NOMO-1 treated with DMSO at 0.1 percent for 48 hours (cell line): ENCODE measurements at regions not wholly inside any gene's neighbourhood (a gene's known extent, or its start where the extent isn't known, plus 50 kb on each side); places are given as distances from the start of the nearest gene placed in this dataset.

ENCODE experiments used
- DNase-seq: peaks from one replicate; lab custom pipeline; 2025; ENCODE audit not compliant: unreplicated experiment; lab: John Stamatoyannopoulos, UW

- no peak for DNase-seq
Observed at GRCh38 chr1:55571767-55572166, 356.6 kb upstream of the USP24 start.

GRCh38 chr1:55569417-55569816 lies 354.3 kb upstream of the USP24 start:
- DNase-seq: no peak

- no peak for DNase-seq
Observed at GRCh38 chr1:55568732-55569131, 353.6 kb upstream of the USP24 start.

- DNase-seq: no peak
Observed at GRCh38 chr1:55560266-55560665, 345.1 kb upstream of the USP24 start.

GRCh38 chr1:55559842-55560241 lies 344.7 kb upstream of the USP24 start:
- no peak for DNase-seq

- no peak for DNase-seq
Observed at GRCh38 chr1:55559161-55559611, 344.0 kb upstream of the USP24 start.

- DNase-seq: no peak
Observed at GRCh38 chr1:55558515-55558914, 343.4 kb upstream of the USP24 start.

GRCh38 chr1:55555956-55556725 lies 341.0 kb upstream of the USP24 start:
- DNase-seq: no peak

- DNase-seq: no peak
Observed at GRCh38 chr1:55554611-55555010, 339.4 kb upstream of the USP24 start.

GRCh38 chr1:55552636-55553035 lies 337.5 kb upstream of the USP24 start:
- DNase-seq: no peak

GRCh38 chr1:55547405-55547804 lies 332.2 kb upstream of the USP24 start:
- DNase-seq: peak; percentile 38

GRCh38 chr1:55546553-55546952 lies 331.4 kb upstream of the USP24 start:
- no peak for DNase-seq

- DNase-seq: no peak
Observed at GRCh38 chr1:55544826-55545225, 329.7 kb upstream of the USP24 start.

GRCh38 chr1:55542901-55543504 lies 327.8 kb upstream of the USP24 start:
- no peak for DNase-seq

- DNase-seq: no peak
Observed at GRCh38 chr1:55541296-55541695, 326.1 kb upstream of the USP24 start.

GRCh38 chr1:55539652-55540512 lies 324.7 kb upstream of the USP24 start:
- no peak for DNase-seq

- no peak for DNase-seq
Observed at GRCh38 chr1:55538428-55538827, 323.3 kb upstream of the USP24 start.

GRCh38 chr1:55536545-55536865 lies 321.3 kb upstream of the USP24 start:
- DNase-seq: no peak

- DNase-seq: no peak
Observed at GRCh38 chr1:55535724-55536544, 320.8 kb upstream of the USP24 start.

GRCh38 chr1:55534565-55535121 lies 319.5 kb upstream of the USP24 start:
- DNase-seq: no peak

- DNase-seq: no peak
Observed at GRCh38 chr1:55531644-55532043, 316.5 kb upstream of the USP24 start.
